Activated naive CD8-positive, alpha-beta T cell treated with anti-CD3 and anti-CD28 coated beads for 36 hours (primary cell): ENCODE measurements at regions not wholly inside any gene's neighbourhood (a gene's known extent, or its start where the extent isn't known, plus 50 kb on each side); places are given as distances from the start of the nearest gene placed in this dataset.

Source experiments
- DNase-seq: peaks from one replicate; pipeline ENCODE4 v3.0.0; 2021
- H3K27ac Mint-ChIP-seq: one replicate; pipeline ENCODE4 v1.8.0; 2022; ENCODE audit warnings: mild to moderate bottlenecking, moderate library complexity, mixed read lengths
- H3K27me3 Mint-ChIP-seq: one replicate; pipeline ENCODE4 v1.8.0; 2022; ENCODE audit warnings: mild to moderate bottlenecking, mixed read lengths
- H3K36me3 Mint-ChIP-seq: one replicate; pipeline ENCODE4 v1.8.0; 2021; ENCODE audit warnings: mild to moderate bottlenecking, mixed read lengths
- H3K4me1 Mint-ChIP-seq: one replicate; pipeline ENCODE4 v1.8.0; 2021; ENCODE audit warnings: mixed read lengths
- H3K4me3 Mint-ChIP-seq: one replicate; pipeline ENCODE4 v1.8.0; 2022; ENCODE audit warnings: mild to moderate bottlenecking, moderate library complexity, mixed read lengths
- H3K9me3 Mint-ChIP-seq: one replicate; pipeline ENCODE4 v1.8.0; 2022; ENCODE audit warnings: mixed read lengths

DNA sequence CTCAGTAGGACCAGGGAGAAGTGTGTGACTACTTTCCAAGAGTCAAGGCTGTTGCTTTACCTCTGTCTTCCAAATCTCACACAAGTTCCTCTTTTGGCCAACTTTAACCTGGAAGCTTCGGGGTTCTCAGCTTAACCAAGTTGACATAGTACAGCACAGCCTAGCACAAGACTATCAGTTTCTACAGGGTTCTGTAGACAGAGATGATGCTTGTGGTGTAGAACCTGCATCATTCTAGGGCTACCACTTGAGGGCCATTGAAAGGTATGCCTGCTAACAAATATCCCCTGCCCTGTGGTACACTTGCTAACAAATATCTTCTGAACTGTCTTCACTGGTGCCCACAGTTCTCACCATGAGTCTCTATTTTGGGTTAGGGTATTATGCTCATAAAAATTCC is 62.0 kb upstream of the MAP3K7 start:
- Mint-ChIP-seq H3K36me3 (no peaks in the 10 kb centered on the region), H3K9me3 (no peaks in the 10 kb centered on the region), H3K4me1 (no peaks in the 10 kb centered on the region), H3K27me3 (peaks cover 17% of the 10 kb centered on the region), H3K4me3 (no peak overlapping the region), H3K27ac (no peak overlapping the region)
- DNase-seq: no peak

DNA sequence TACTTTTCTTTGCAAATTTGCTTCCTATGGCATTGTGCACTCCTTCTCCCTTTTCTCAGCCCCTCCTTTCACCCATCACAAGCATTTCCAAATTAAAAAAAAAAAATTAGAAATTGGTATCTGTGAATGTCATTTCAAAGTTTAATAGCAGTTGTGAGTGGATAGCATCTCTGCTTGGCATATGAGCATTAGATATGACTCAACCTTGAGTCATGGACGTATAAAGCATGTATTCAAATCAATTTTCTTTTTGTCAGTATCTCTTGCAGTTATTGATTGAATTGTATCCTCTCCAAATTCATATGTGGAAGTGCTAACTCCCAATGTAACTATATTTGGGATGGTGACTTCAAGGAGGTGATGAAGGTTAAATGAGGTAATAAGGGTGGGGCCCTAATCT is 60.1 kb upstream of the MAP3K7 start:
- Mint-ChIP-seq H3K27ac (no peak overlapping the region), H3K27me3 (peaks cover 18% of the 10 kb centered on the region), H3K4me3 (no peak overlapping the region), H3K36me3 (no peaks in the 10 kb centered on the region), H3K4me1 (no peaks in the 10 kb centered on the region), H3K9me3 (no peaks in the 10 kb centered on the region)
- DNase-seq: no peak

DNA sequence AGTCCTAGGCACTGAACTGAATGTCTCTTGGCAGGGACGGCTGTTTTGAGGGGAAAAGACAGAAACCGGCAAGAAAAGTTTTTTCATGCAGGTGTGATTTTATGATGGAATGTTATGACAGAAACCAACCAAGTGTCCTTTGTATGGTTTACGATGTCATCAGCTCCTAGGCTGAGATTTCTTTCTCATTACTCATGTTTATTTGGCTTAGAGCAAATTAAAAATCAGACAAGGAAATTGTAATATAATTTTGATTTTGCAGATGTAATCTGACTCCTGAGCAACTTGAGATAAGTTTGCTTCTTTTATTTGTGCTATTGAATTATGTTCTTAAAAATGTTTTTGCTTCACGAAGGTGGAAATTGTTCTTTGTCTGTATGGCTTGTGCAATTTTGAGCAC is 58.8 kb upstream of the MAP3K7 start:
- Mint-ChIP-seq H3K4me1 (no peaks in the 10 kb centered on the region), H3K4me3 (no peak overlapping the region), H3K27me3 (peaks cover 15% of the 10 kb centered on the region)

DNA sequence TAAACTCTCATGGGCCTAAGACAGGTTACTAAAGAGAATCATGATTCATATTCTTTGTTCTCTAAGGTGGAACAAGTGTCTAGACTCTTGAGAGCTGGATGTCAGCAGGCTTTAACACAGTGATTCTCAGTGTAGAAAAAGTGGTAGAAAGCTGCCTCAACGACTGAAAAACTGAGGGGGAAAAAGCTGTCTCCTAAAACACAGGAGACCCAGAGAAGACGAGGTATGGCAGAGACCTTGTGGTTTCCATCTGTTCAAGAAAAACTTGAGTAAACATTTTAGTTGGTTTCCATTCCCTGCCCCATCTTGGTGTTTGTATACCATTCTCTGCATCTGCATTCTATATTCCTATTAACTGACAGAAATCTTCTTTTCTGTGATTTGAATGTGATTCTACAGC is 57.6 kb upstream of the MAP3K7 start:
- Mint-ChIP-seq H3K9me3 (no peaks in the 10 kb centered on the region), H3K4me1 (no peaks in the 10 kb centered on the region), H3K27me3 (peaks cover 15% of the 10 kb centered on the region), H3K36me3 (no peaks in the 10 kb centered on the region), H3K4me3 (no peak overlapping the region), H3K27ac (no peak overlapping the region)
- no peak for DNase-seq

More for the DNA sequence above, 58.8 kb upstream of the MAP3K7 start:
- no peaks in the 10 kb centered on the region for H3K9me3 Mint-ChIP-seq
- no peak for DNase-seq
- H3K36me3 Mint-ChIP-seq: no peaks in the 10 kb centered on the region
- no peak overlapping the region for H3K27ac Mint-ChIP-seq

DNA sequence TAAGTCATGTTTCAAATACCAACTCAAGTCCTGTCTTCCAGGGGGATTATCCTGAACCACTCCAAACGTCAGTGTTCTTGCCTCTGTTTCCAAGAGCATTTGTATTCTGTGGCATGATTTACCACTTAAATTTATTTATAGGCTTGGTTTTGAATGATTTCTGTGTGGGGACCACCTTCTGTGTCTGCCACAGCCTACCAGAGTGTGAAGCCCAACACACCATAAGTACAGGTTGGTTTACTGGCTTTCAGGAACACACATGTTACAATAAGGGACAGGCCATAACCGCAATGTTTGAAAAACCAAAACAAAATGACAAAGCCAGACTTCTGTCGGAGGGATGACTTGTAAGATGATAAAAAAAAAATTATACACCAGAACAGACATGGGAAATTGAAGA is 56.5 kb upstream of the MAP3K7 start:
- Mint-ChIP-seq H3K27me3 (peaks cover 20% of the 10 kb centered on the region), H3K9me3 (peaks cover under 1% of the 10 kb centered on the region), H3K4me1 (no peaks in the 10 kb centered on the region), H3K4me3 (no peak overlapping the region), H3K36me3 (no peaks in the 10 kb centered on the region), H3K27ac (no peak overlapping the region)
- no peak for DNase-seq

DNA sequence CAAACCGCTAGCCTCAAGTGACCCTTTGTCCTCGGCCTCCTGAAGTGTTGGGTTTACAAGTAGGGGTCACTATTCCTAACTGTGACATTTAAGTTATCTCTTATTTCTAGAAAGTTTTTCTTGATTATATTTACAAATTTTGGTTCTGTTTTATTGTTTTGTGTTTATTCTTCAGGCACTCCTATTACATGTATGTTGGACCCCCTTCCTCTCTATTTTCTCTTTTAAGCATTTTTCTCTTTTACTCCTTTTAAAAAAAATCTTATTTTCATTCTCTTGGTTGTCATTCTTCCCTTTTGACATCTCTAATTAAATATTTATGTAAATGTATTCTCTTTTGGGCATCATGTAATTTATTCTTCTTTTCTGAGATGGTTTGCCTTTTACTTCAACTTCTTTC is 50.4 kb upstream of the MAP3K7 start:
- Mint-ChIP-seq H3K27me3 (peaks cover 12% of the 10 kb centered on the region), H3K4me1 (no peaks in the 10 kb centered on the region), H3K4me3 (no peak overlapping the region), H3K9me3 (peaks cover 11% of the 10 kb centered on the region), H3K36me3 (no peaks in the 10 kb centered on the region), H3K27ac (no peak overlapping the region)
- DNase-seq: no peak
